ENCODE measurements at regions not wholly inside any gene's neighbourhood (a gene's known extent, or its start where the extent isn't known, plus 50 kb on each side); places are given as distances from the start of the nearest gene placed in this dataset.
"Not testable (repeated sequence)": the region's sequence is repeated elsewhere in the genome, so short reads cannot be mapped to it uniquely, and the experiment has no call there.

DNA sequence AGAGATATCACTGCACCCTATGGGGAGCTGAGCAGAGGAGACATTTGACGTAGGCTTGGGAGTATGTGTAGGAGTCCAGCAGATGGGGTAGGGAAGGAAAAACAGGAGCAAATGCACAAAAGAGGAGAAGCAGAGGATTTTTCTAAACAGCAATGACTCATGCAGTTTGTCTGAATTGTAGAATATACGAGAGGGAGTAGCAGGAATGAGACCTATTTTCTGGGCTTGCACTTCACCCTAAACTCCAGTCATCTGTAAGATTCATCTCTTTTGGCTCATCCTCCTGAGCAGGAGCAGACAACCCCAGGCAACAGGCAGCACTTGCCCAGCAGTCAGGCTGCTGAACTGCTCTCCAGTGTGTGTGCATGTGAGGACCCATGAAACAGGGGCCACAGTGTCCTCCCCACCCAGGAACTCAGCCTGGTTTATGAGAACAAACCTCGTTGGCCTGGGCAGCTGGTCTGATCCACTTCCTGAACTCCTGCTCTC lies 100.2 kb upstream of the CDC42EP3 start:
- Histone ChIP-seq H3K27ac (ENCODE audit: low read depth in 1 of 2, low read length in 2 of 2) (no peak overlapping the region), H3K9ac (ENCODE audit: low read depth in 1 of 2, low read length in 2 of 2) (no peak overlapping the region), H3K27me3 (ENCODE audit: control insufficient read depth in 4 of 4, insufficient read depth in 4 of 4, low read length in 3 of 4) (no peaks in the 10 kb centered on the region), H3K4me3 (ENCODE audit: low read depth in 1 of 3, low read length in 3 of 3) (no peak overlapping the region), H3K36me3 (ENCODE audit: control insufficient read depth in 4 of 4, insufficient read depth in 3 of 4, low read depth in 1 of 4, low read length in 3 of 4) (no peaks in the 10 kb centered on the region), H3K4me1 (ENCODE audit: control insufficient read depth in 4 of 4, insufficient read depth in 4 of 4, low read length in 3 of 4) (no peaks in the 10 kb centered on the region), H3K9me3 (ENCODE audit: control insufficient read depth in 4 of 4, low read length in 3 of 4) (no peaks in the 10 kb centered on the region)
- WGBS = 62% methylated on average over 3 of the region's 3 CpGs
- TF ChIP-seq, protein P1, sequence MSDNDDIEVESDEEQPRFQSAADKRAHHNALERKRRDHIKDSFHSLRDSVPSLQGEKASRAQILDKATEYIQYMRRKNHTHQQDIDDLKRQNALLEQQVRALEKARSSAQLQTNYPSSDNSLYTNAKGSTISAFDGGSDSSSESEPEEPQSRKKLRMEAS (IDR thresholded peaks at IDR 0.05) = no peak
- TF ChIP-seq, protein P2, sequence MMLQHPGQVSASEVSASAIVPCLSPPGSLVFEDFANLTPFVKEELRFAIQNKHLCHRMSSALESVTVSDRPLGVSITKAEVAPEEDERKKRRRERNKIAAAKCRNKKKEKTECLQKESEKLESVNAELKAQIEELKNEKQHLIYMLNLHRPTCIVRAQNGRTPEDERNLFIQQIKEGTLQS (IDR thresholded peaks at IDR 0.05) = no peak
- no peak for DNase-seq (ENCODE audit: low spot score)

DNA sequence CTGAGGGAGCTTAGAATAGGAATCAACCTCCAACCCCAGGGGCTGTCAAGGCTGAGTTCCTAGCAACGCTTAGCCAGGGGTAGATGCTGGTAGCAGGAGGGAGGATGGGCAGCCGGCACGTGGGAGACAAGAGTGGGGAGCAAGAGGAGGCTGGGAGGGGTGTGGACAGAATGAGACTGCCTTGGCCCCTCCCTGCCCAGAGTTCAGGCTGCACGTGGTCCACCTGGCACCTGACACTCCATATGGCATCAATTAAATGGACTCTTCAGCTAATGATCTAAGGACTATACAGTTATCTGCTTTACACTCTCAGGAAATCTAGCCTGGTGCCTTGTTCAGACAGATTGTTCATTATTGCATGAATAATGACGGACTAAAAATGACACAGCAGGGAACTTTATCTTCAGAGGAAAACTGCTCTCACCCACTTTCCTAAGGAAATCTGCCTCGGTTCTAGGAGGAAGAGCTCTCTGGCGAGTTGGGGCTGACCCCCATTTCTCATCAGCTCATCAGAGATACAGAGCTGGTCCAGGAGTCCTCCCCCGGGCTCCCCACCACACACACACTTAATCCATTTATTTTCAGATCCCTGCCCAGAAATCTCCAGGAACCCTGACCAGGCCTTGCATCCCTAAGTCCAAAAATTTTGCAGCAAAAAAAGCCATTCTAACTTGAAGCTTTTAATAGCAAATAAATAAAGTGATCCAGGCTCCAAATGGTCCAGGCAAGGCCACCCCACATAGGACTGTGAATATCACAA lies 102.1 kb upstream of the CDC42EP3 start:
- no peak overlapping the region for H3K9ac ChIP-seq (ENCODE audit: low read depth in 1 of 2, low read length in 2 of 2)
- no peaks in the 10 kb centered on the region for H3K27me3 ChIP-seq (ENCODE audit: control insufficient read depth in 4 of 4, insufficient read depth in 4 of 4, low read length in 3 of 4)
- TF ChIP-seq NR2F2 (IDR thresholded peaks at IDR 0.05) (no peak), TAF1 (conservative IDR thresholded peaks at IDR 0.05) (no peak), HNF4A (conservative IDR thresholded peaks at IDR 0.05) (no peak), FOXA2 (IDR thresholded peaks at IDR 0.05) (no peak), EGR1 (IDR thresholded peaks at IDR 0.05; ENCODE audit: low read depth in 2 of 2) (no peak), YY1 (IDR thresholded peaks at IDR 0.05) (no peak), RXRA (IDR thresholded peaks at IDR 0.05) (no peak), HNF4G (IDR thresholded peaks at IDR 0.05) (no peak), RAD21 (IDR thresholded peaks at IDR 0.05) (no peak), GABPA (IDR thresholded peaks at IDR 0.05 in 1 of 2, conservative IDR thresholded peaks at IDR 0.05 in 1 of 2) (no peak), FOXA1 (IDR thresholded peaks at IDR 0.05) (no peak), SP1 (IDR thresholded peaks at IDR 0.05) (no peak), JUND (IDR thresholded peaks at IDR 0.05) (no peak)
- TF ChIP-seq, protein P3, sequence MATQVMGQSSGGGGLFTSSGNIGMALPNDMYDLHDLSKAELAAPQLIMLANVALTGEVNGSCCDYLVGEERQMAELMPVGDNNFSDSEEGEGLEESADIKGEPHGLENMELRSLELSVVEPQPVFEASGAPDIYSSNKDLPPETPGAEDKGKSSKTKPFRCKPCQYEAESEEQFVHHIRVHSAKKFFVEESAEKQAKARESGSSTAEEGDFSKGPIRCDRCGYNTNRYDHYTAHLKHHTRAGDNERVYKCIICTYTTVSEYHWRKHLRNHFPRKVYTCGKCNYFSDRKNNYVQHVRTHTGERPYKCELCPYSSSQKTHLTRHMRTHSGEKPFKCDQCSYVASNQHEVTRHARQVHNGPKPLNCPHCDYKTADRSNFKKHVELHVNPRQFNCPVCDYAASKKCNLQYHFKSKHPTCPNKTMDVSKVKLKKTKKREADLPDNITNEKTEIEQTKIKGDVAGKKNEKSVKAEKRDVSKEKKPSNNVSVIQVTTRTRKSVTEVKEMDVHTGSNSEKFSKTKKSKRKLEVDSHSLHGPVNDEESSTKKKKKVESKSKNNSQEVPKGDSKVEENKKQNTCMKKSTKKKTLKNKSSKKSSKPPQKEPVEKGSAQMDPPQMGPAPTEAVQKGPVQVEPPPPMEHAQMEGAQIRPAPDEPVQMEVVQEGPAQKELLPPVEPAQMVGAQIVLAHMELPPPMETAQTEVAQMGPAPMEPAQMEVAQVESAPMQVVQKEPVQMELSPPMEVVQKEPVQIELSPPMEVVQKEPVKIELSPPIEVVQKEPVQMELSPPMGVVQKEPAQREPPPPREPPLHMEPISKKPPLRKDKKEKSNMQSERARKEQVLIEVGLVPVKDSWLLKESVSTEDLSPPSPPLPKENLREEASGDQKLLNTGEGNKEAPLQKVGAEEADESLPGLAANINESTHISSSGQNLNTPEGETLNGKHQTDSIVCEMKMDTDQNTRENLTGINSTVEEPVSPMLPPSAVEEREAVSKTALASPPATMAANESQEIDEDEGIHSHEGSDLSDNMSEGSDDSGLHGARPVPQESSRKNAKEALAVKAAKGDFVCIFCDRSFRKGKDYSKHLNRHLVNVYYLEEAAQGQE (IDR thresholded peaks at IDR 0.05) = no peak
- TF ChIP-seq, protein P1 (IDR thresholded peaks at IDR 0.05) = no peak
- TF ChIP-seq, protein P4, sequence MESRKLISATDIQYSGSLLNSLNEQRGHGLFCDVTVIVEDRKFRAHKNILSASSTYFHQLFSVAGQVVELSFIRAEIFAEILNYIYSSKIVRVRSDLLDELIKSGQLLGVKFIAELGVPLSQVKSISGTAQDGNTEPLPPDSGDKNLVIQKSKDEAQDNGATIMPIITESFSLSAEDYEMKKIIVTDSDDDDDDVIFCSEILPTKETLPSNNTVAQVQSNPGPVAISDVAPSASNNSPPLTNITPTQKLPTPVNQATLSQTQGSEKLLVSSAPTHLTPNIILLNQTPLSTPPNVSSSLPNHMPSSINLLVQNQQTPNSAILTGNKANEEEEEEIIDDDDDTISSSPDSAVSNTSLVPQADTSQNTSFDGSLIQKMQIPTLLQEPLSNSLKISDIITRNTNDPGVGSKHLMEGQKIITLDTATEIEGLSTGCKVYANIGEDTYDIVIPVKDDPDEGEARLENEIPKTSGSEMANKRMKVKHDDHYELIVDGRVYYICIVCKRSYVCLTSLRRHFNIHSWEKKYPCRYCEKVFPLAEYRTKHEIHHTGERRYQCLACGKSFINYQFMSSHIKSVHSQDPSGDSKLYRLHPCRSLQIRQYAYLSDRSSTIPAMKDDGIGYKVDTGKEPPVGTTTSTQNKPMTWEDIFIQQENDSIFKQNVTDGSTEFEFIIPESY (IDR thresholded peaks at IDR 0.05) = no peak
- TF ChIP-seq, protein P2 (IDR thresholded peaks at IDR 0.05) = no peak
- TF ChIP-seq, protein P5, sequence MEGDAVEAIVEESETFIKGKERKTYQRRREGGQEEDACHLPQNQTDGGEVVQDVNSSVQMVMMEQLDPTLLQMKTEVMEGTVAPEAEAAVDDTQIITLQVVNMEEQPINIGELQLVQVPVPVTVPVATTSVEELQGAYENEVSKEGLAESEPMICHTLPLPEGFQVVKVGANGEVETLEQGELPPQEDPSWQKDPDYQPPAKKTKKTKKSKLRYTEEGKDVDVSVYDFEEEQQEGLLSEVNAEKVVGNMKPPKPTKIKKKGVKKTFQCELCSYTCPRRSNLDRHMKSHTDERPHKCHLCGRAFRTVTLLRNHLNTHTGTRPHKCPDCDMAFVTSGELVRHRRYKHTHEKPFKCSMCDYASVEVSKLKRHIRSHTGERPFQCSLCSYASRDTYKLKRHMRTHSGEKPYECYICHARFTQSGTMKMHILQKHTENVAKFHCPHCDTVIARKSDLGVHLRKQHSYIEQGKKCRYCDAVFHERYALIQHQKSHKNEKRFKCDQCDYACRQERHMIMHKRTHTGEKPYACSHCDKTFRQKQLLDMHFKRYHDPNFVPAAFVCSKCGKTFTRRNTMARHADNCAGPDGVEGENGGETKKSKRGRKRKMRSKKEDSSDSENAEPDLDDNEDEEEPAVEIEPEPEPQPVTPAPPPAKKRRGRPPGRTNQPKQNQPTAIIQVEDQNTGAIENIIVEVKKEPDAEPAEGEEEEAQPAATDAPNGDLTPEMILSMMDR (IDR thresholded peaks at IDR 0.05; ENCODE audit: low read depth, low read length, missing input control) = no peak
- H3K4me1 ChIP-seq (ENCODE audit: control insufficient read depth in 4 of 4, insufficient read depth in 4 of 4, low read length in 3 of 4) = no peaks in the 10 kb centered on the region
- DNase-seq (ENCODE audit: low spot score) = no peak
- no peak overlapping the region for H3K4me3 ChIP-seq (ENCODE audit: low read depth in 1 of 3, low read length in 3 of 3)
- H3K27ac ChIP-seq (ENCODE audit: low read depth in 1 of 2, low read length in 2 of 2) = no peak overlapping the region
- H3K36me3 ChIP-seq (ENCODE audit: control insufficient read depth in 4 of 4, insufficient read depth in 3 of 4, low read depth in 1 of 4, low read length in 3 of 4) = no peaks in the 10 kb centered on the region
- 81% methylated on average over 8 of the region's 8 CpGs for WGBS
- H3K9me3 ChIP-seq (ENCODE audit: control insufficient read depth in 4 of 4, low read length in 3 of 4) = no peaks in the 10 kb centered on the region

DNA sequence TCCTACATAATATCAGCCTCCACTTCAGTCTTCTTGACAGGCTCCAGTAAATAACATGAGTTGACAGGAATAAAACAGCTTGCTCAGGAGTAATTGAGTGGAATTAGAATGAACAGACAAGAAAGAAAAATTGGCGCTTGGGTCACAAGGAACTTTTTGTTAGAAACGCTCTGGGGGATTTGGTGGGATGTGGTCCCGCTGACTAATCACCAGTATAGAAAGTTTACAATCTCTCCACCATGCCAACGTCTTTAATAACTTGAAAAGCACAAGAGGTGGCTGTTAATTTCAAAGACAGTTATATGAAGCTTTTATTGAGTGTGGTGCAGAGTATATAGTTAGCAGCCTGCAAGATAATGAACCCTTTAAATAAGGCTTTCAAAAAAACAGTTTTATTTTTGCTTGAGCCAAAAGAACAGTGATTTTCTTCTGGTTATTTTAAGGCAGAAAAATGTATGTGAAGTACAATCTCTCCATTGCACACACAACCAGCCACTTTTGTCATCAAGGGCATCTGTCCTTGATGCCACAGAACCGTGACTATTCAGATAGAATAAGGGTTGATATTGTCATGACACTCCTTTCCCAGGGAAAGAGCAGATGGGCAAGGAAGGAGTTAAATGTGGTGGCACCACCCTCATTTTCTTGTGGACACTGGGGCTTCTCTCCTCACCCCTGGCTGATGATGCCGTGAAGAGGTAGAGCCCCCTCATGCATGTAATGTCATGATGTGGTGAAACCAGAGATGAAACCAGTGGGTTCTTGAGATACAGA lies 102.9 kb upstream of the CDC42EP3 start:
- not testable (repeated sequence) for H3K9me3 ChIP-seq (ENCODE audit: control insufficient read depth in 4 of 4, low read length in 3 of 4); H3K4me1 ChIP-seq (ENCODE audit: control insufficient read depth in 4 of 4, insufficient read depth in 4 of 4, low read length in 3 of 4); H3K36me3 ChIP-seq (ENCODE audit: control insufficient read depth in 4 of 4, insufficient read depth in 3 of 4, low read depth in 1 of 4, low read length in 3 of 4); H3K9ac ChIP-seq (ENCODE audit: low read depth in 1 of 2, low read length in 2 of 2); H3K27me3 ChIP-seq (ENCODE audit: control insufficient read depth in 4 of 4, insufficient read depth in 4 of 4, low read length in 3 of 4); H3K27ac ChIP-seq (ENCODE audit: low read depth in 1 of 2, low read length in 2 of 2); H3K4me3 ChIP-seq (ENCODE audit: low read depth in 1 of 3, low read length in 3 of 3); DNase-seq (ENCODE audit: low spot score)
- 85% methylated on average over 6 of the region's 6 CpGs for WGBS
